ENCODE measurements at regions not wholly inside any gene's neighbourhood (a gene's known extent, or its start where the extent isn't known, plus 50 kb on each side); places are given as distances from the start of the nearest gene placed in this dataset.

- Histone ChIP-seq H3K9me3 (ENCODE audit: control insufficient read depth, insufficient read depth, low read depth, low read length) (no peaks in the 10 kb centered on the region), H3K4me3 (ENCODE audit: low read depth in 2 of 2, low read length in 2 of 2) (no peak overlapping the region), H3K4me1 (ENCODE audit: control insufficient read depth, insufficient read depth, low read length) (no peaks in the 10 kb centered on the region), H3K27ac (ENCODE audit: low read length) (no peak overlapping the region), H3K27me3 (ENCODE audit: control insufficient read depth, insufficient read depth, low read length) (no peaks in the 10 kb centered on the region), H3K36me3 (ENCODE audit: control insufficient read depth, insufficient read depth, low read length) (no peaks in the 10 kb centered on the region)
- no peak for TF ChIP-seq POLR2AphosphoS5 (IDR thresholded peaks at IDR 0.05; ENCODE audit: low read depth, low read length)
- no peak for TF ChIP-seq SIN3A (IDR thresholded peaks at IDR 0.05; ENCODE audit: borderline replicate concordance, insufficient read depth, low read depth, low read length)
- no peak for TF ChIP-seq CTCF (IDR thresholded peaks at IDR 0.05)
- ChIA-PET POLR2A (no interaction called here), CTCF (no interaction called here)
- DNase-seq (ENCODE audit: low read depth, low spot score), result no peak
- ATAC-seq, result no peak
- in situ Hi-C loops (cut with HindIII; ENCODE audit: low pct_unique_long_range_greater_than_20kb, low sequenced_read_pairs) (no loop called here), intact Hi-C loops (cut with micrococcal nuclease; ENCODE audit: unreplicated experiment) (no loop called here)
- BruUV-seq (replicated peaks), result no TSS peak
Observed at GRCh38 chr6:95686895-95687294, 109.6 kb downstream of the MANEA start.

- BruUV-seq (replicated peaks), result no TSS peak
Observed at GRCh38 chr6:95687839-95688238, 110.5 kb downstream of the MANEA start.

More at GRCh38 chr6:95687839-95688238, 110.5 kb downstream of the MANEA start:
- Histone ChIP-seq H3K36me3 (ENCODE audit: control insufficient read depth, insufficient read depth, low read length) (no peaks in the 10 kb centered on the region), H3K4me1 (ENCODE audit: control insufficient read depth, insufficient read depth, low read length) (no peaks in the 10 kb centered on the region), H3K9me3 (ENCODE audit: control insufficient read depth, insufficient read depth, low read depth, low read length) (no peaks in the 10 kb centered on the region), H3K27me3 (ENCODE audit: control insufficient read depth, insufficient read depth, low read length) (no peaks in the 10 kb centered on the region), H3K27ac (ENCODE audit: low read length) (no peak overlapping the region), H3K4me3 (ENCODE audit: low read depth in 2 of 2, low read length in 2 of 2) (no peak overlapping the region)
- TF ChIP-seq SIN3A (IDR thresholded peaks at IDR 0.05; ENCODE audit: borderline replicate concordance, insufficient read depth, low read depth, low read length), result no peak
- TF ChIP-seq REST (IDR thresholded peaks at IDR 0.05; ENCODE audit: insufficient read depth in 1 of 2, low read depth in 2 of 2, low read length in 1 of 2), result no peak
- TF ChIP-seq CTCF (IDR thresholded peaks at IDR 0.05), result no peak
- TF ChIP-seq TCF7L2 (IDR thresholded peaks at IDR 0.05; ENCODE audit: low read depth, low read length), result no peak
- no peak for TF ChIP-seq POLR2AphosphoS5 (IDR thresholded peaks at IDR 0.05; ENCODE audit: low read depth, low read length)
- no peak for ATAC-seq
- intact Hi-C loops (cut with micrococcal nuclease; ENCODE audit: unreplicated experiment), result no loop called here
- in situ Hi-C loops (cut with HindIII; ENCODE audit: low pct_unique_long_range_greater_than_20kb, low sequenced_read_pairs), result no loop called here
- DNase-seq (ENCODE audit: low read depth, low spot score), result no peak
- ChIA-PET CTCF (no interaction called here), POLR2A (no interaction called here)

Measured in Panc1 (cell line).